ENCODE measurements at regions not wholly inside any gene's neighbourhood (a gene's known extent, or its start where the extent isn't known, plus 50 kb on each side); places are given as distances from the start of the nearest gene placed in this dataset.

DNA sequence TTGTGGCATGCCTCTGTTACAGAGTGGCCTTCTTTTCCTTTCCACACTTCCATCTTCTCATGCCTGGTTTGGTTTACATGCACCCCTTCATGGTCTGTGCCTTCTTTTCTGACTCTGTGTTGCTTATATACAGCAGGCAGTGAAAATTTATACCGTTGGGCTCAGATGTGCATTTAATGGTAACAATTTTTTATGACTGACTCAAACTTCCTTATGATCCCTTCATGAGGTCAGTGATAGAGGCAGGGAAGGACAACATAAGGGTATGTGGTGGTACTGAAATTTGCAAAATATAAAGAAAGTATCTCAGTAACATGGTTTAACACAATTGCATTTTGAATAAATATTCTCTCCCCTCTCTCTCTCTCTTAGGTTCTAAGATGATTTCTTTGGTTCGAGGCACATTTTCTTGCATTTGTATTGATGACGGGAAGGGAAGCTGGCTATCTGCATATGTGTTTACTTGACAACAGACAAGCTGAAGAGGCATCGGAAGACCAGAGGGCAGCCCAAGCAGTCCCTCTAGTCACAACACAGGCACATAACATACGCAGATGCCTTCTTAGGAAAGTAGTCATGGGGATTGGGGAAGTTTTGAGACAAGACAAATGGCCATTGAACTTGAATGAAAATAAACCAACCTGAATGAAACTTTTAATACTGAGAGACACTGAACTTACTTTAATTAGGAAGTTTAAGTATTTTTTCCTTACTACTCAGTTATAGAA lies 163.3 kb upstream of the LEF1 start:
- DNase-seq (no peak), ATAC-seq (no peak)

DNA sequence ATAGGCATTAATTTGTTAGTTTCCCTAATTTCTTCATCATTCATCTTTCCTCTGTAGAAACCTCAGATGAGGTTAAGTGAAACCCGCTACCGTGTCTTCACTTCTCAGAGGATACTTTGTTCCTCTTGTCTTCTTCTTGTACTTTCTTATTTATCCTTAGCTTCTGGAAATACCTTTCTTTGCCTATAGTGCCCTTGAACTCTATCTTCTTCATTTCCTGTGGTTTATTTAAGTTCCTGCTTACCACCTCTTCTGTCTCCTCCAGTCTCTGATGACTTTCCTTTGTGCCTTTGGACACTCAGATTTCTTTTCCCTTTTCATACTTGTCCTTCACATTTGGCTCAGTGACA lies 159.6 kb upstream of the LEF1 start:
- DNase-seq = no peak
- no peak for ATAC-seq

DNA sequence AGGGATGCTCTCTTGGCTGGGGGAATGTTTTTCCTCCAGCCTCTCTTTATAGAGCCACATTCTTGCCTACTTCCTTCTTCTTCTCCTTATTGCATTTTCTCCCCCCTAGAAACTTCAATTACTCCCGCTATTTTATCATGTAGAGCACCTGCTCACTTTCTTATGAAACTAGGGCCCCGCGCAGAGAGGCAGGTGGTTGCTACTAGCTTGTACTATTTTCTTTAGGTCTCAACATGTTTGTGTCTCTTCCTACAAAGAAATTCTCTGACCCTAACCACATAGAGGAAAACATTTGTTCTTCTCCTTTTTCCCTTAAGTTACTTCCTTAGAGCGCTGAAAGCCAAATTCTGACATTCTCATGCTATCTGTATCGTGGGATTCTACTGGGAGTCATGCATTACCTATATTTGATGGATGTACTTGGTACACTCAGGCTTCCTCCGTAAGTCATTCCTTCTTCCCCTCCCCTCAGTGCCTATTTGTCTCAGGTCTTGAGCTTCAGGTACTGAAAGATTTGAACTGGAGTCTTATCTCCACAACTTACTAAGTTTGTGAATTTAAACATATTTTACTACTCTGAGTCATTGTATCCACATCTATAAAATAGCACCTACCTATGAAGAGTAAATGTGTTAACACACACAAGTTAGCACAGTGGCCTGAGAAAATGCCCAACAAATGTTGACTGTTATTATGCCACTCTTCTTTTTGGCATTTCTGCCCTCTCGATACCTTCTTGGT lies 159.1 kb upstream of the LEF1 start:
- DNase-seq = no peak
- ATAC-seq = no peak

DNA sequence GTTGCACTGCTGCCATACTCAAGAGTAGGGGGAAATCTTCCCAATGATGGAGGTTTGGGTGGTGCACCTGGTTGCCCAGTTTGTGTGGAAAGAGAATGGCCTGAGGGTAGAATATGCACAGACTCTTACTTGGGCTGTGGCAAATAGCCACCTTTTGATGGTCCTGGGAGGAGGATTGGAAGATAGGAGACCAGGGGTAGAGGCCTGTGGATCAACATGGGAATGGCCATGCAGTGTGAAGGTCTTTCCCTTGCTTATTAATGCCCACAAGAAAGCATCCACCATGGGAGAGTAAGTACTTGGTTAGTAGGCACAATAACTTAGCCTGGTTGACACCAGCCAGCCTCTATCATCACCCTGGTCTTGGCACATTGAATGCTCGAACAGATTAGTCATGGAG lies 156.8 kb upstream of the LEF1 start:
- no peak for ATAC-seq
- no peak for DNase-seq

DNA sequence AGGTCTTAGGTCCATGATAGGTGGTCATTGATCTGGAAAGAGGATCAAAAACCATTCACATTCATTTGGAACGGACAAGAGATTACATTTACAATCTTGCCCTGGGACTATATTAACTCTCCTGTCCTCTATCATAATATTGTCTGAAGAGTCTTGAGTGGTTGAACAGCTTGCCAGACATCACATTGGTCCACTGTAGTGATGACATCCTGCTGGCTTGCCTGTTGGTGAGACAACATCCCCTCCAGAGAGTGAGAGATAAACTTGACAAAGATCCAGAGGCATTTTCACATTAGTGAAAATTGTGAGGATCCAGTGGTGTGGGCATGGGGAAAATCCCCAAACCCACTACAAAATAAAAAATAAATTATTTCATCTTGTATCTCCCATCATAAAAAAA lies 155.7 kb upstream of the LEF1 start:
- no peak for ATAC-seq
- no peak for DNase-seq

DNA sequence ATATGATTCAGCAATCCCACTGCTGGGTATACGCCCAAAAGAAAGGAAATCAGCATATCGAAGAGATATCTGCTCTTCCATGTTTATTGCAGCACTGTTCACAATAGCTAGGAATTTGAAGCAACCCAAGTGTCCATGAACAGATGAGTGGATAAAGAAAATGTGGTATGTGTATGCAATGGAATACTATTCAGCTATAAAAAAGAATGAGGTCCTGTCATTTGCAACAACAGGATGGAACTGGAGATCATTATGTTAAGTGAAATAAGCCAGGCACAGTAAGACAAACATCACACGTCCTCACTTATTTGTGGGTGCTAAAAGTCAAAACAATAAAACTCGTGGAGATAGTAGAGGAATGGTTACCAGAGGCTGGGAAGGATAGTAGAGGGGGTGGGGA lies 153.8 kb upstream of the LEF1 start:
- ATAC-seq = no peak
- DNase-seq = no peak

DNA sequence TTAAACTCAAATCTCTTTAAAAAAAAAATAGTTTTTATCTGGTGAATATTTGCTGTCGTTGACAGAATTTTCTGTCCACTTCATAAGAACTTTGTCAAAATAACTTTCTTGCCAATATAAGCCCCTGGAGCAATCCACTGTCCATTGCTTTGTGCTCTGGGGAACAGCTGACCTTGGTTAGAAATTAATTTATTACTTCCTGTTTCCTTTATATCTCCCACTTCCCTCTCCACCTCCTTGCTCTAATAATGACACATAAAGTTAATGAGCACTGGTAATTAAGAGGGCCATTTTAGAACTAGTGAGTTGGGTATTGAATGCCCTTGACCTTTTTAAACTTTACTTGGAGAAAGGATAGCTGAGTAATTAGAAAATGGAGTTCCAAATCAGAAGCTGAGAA lies 151.3 kb upstream of the LEF1 start:
- DNase-seq = no peak
- ATAC-seq = no peak

DNA sequence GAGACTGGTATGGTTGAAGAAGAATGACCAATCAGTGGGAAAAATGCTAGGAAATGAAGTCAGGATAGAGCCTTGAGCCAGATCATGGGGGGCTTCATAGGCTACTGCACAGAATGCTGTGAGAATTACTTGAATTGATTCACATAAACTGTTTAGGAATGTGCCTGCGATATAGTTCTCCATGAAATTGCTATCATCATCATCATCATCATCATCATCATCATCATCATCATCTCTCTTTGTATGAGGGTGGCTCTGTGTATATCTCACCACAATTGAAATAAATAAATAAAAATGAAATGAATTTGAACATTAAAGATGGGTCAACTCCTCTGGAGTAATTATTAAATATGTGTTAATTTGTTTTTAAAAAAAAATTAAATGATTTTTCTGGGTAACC lies 148.6 kb upstream of the LEF1 start:
- DNase-seq (no peak), ATAC-seq (no peak)

DNA sequence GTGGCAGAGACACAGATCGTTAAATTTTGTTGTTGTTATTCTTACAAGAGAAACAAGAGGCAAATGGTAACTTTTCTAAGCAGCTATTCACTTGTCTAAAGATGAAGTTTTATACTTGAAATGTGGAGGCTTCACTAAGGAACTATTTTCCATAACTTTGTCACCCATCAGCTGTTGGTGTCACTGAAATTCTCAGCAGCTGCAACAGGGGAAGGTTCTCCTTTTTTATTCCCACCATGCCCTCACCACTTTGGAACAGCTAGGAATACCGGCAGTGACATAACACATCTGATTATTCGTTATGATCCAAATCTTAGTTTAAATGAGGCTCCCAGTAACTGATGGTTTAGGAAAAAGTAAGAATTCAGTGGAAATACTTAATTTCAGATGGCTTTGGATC lies 147.0 kb upstream of the LEF1 start:
- DNase-seq (no peak), ATAC-seq (no peak)

DNA sequence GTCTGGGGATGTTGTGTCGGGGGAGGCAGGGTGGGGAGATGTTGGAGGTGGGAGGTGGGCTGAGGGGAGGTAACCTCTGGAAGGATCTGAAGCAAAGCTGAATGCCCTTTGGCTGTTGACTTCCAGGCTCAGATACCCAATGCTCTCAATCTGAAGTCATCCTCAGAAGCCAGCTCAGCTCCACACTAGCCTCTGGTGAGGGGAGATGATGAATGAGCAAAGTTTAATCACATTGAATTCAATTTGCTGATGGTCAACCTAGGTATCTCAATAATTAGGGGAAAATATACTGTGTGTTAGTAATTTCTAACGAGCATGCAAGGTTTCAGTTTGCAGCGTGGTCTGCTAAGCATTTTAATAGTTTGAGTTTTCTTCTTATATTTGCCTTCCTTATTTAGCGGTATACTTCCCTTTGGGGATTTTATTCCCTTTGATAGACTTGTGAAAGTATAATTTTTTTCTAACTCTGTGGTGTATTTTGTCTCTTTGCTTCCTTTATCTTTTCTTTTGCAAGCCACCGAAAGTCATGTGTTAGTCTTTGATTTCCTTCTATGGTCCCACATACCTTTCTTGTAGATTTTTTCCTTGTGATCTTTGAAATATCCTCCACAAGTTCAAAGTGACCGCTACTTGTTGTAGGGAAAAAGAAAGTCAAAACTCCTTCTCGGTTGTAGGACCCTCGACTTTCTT lies 146.3 kb upstream of the LEF1 start:
- DNase-seq (no peak), ATAC-seq (peak; percentile 55)

DNA sequence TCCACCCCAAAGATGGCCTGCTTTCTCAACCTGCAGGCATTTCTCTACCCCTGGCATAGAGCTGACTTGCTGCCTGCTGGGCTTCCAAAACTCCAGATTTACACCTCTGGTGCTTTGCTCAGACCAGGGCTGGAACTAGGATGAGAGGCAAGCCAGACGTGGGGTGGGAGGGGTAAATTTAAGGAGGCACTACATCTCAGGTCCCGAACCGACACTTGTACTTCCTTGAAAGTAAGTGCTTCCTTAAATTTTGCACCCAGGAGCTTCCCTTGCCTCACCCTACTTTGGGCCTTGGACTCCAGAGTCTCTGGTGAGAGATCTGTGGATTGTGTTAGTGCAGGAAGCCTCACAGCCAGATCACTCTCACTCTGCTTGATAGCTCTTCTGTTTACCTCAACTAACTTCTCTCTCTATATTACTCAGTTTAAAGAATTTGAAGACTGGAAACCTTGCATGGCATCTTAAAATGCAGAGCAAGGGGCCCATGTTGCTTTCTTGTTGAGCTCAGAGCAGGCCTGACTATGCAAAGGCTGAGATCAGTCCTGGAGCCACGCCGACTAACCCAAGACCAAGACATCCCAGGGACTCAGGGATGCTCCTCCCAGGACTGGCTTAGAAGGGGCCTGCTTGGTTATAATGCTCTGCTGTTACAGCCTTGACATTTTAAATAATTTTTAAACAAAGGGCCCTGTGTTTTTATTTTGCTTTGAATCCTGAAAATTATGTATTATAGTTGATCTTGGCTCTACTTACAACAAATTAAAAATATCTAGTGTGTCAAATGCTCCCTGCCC lies 145.0 kb upstream of the LEF1 start:
- DNase-seq (no peak), ATAC-seq (no peak)

DNA sequence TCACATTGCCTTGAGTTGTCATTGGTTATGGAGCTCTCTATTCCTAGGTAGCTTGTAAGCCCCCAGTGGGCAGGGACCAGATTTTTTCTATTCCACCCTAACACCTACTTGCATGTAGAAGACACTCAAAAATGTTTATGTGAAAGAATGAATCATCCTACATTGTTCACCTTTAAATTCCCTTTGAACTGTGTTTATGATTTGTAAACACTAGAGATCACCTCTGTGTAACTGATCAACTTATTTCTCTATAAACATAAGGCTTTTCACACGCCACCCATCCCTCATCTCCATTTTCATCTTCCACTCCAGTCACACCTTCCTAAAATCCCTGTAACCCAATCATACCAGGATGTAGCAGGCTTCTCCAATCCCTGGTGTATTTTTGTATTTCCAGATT lies 142.6 kb upstream of the LEF1 start:
- DNase-seq = no peak
- no peak for ATAC-seq

DNA sequence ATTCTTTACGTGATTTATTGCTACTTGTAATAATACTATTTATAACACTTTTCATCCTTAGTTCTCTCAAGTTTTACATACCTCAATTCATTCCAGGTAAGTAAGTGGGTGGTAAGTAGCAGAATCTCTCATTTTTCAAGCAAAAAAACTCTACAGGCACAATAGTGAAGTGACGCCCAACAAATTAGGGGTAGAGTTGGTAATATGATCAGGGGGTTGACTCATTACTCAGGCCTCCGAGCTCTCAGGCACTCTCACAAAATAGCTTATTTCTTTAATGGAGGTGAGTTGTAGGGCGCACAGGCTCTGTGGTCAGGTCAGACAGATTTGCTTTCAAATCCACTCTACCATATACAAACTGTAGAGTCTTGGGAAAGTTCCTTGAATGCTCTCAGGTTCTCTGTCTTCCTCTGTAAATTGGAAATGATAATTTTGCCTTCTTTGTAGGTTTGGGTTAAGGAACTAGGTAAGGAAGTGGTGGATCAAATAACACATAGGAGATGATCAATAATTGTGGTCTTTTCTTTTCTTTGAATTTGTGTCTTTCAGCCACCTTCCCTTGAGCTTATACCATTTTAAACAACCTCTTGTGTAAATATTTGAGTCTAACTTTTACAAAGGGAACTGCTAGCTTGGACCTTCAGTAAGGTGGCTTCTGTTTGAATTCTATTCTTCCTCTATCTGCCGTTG lies 134.9 kb upstream of the LEF1 start:
- DNase-seq (no peak), ATAC-seq (no peak)

DNA sequence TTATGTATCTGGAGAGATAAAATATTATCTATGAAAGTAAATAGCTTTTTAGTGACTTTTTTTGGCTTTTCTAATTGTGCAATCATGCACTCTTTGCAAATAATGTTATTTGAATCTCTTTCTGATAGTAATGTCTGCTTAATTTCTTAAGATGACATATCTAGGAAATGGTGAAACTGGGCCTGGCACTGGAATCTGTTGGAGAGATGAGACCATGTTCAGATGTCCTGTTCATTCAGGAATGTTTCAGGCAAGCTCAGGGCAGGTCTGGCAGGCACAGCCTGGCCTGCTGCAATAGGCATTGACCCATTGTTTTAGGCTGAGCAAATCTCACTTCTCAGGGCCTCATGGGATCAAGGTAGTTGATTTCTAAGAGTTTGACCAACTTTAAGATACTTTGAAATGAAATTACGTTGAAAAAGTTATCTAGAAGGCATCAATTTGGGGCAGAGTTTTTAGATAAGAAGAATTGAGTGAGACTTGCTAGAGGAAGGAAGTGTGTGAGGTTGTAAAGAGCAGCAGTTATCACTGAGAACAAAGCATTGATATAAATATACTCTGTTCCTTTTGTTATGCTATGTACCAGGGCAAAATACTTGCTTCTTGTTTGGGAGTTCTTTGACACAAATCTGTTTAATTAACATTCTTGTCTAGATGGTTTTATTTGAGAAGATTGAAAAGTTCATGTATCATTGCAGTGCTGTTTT lies 133.0 kb upstream of the LEF1 start:
- DNase-seq = no peak
- ATAC-seq = no peak

DNA sequence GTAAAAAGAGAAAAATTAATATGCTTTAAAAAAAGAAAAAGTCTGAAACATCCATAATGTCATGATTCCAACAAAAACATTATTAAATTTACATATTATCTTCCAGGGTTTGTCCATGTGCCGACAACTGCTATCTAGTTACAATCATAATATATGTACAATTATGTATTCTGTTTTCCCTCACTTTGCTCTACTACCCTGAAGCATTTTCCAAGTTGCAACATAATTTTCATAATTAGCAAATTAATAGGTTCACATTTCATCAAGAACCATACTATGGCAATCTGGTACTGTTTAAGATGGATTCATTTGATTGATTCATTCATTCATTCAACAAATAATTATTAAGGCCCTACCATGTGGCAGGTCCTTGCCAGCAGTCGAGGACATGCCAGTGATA lies 128.9 kb upstream of the LEF1 start:
- DNase-seq = no peak
- no peak for ATAC-seq

DNA sequence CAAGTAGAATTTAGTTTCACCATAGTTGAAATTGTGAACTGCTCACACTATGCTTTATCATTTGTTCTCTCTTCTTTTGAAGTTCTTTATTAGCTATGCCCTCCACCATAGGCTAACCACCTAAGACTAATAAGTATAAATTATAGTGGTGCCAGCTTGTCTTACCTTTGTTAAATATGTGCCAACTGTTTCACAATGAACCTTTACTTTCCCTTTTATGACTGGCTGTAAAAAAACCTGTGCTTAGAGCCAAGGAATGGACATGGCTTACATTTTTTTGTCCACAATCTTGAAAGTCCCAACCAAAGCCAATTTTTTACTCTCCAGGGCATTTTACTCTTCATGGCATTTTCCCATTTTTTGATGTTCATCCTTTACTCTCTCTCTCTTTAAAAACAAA lies 123.5 kb upstream of the LEF1 start:
- ATAC-seq = no peak
- DNase-seq = no peak

DNA sequence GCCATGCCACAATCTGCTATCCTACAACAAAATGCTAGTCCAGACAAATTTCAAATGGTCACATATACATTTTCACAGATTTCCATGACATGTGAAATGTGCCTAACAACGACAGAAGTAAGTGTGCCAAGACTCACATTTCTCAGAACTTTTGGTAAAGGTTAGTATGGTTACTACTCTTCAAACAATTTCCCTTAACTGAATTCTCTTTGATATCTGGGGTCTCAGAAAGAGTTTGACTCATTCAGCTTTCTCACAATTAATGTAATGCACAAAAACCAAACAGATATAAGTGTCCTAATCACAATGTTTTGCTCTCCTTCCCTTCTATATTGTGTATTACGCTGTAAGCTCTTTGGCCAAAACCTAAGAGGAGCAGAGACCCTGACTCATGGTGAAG lies 122.4 kb upstream of the LEF1 start:
- DNase-seq = no peak
- no peak for ATAC-seq

DNA sequence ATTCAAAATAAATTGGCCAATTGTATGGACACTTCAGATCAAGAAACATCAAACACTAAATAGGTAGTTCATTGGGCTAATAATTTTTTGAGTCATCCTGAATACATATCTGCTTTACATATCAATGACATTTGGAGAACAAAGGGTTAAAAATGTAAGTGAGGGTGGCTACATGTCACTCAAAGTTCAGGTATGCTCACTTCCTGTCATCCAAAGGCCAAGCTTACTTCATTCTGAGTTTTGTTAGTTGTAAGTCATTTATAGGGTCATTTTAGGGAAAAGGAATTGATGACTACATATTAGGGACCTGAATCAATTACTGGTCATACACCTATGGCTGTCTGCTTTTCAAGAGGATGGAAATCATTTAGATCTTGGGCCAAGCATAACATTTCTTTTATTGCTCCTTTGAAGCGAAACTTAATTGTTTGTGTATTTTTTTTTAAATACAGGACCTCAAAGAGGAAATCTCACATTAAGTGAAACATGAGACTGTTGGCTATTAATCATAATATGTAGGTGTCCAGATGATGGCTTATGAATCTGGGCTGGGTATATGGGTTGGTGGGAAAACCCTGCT lies 119.2 kb upstream of the LEF1 start:
- no peak for DNase-seq
- no peak for ATAC-seq

DNA sequence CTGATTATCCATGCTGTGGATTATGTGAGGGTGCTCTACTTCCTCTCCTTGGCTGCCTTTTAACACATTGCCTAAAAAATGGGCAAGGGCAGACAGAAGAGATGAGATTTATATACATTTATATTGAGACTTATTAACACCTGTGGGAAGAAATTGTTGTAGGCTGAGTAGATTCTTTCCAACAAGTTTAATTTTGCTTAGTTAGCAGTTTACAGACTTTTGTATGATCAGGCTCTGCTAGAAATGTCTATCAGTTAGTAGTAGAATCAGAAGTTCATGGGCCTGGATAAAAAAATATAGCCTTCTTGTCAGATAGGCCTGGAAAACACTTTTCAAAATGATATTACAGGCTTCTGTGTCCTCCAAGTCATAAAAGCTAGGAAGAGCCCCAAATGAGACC lies 111.3 kb upstream of the LEF1 start:
- DNase-seq (no peak), ATAC-seq (no peak)

DNA sequence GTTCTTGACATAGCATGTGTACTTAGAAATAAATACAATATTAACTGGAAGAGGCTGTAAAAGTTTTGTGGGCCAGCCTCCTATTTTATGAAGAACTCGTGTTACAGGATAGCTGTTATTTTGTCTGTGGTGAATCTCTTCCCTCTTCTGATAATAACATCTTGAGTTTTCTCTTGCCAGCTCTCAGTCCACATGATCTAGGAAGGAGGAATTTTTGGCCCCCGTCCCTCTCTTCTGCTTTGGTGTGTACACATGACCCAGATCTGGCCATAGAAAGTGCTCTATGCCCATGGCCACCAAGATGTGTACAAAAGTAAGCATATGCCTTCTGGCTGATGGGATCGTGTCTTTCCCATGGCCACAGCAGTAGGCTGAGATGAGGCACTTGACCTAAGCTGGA lies 108.0 kb upstream of the LEF1 start:
- no peak for ATAC-seq

DNA sequence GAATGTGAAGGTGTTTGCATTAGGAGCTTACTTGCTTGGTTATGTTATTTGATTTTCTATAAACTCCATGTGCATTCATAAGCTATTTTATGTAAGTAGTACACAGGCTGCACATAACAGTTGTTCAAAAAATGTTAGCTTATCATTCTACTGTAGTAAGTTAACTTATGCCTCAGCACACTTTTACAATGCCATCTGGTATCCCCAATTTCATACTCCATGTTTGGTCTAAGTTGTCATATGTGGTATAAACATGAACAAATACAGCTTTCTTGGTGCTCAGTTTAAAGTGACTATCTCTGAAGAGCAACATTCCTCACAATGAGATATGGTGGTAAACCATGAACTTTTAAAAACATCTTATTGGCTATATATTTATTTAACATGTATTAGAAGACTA lies 104.3 kb upstream of the LEF1 start:
- DNase-seq = no peak
- ATAC-seq = no peak

More for the DNA sequence above, 108.0 kb upstream of the LEF1 start:
- no peak for DNase-seq

All from stimulated activated naive CD8-positive, alpha-beta T cell treated with anti-CD3 and anti-CD28 coated beads, Interleukin-15, Interleukin-2, amounts not matched to agents 100 U/mL and 50 U/mL, for 24 hours (primary cell).